ENCODE measurements at regions not wholly inside any gene's neighbourhood (a gene's known extent, or its start where the extent isn't known, plus 50 kb on each side); places are given as distances from the start of the nearest gene placed in this dataset.

DNA sequence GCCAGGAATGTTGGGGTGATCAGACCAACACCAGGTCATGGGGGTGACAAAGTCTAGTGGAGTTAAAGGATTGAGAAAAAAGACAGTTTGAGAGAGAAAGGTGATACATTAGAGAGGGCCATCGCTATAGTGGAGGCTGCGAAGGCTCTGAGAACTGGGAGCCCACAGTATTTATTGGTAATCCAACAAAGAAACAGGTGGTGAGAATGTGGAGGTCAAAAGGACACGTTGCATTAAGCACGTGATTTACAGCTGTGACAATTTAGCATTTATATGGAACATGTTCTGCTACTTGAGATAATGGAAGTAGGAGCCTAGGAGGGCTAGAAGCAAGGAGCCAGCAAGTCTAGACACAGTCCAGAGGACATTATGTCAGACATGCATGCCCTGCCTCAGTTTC, 2086.5 kb upstream of the C9orf72 start:
- H3K9me3 ChIP-seq (ENCODE audit: insufficient read depth, low read depth): no peaks in the 10 kb centered on the region
- no peak overlapping the region for H3K4me2 ChIP-seq
- no peaks in the 10 kb centered on the region for H3K79me2 ChIP-seq (ENCODE audit: low read depth)
- no peaks in the 10 kb centered on the region for H3F3A ChIP-seq (ENCODE audit: insufficient read depth, low read depth)
- intact Hi-C loops (cut with micrococcal nuclease; ENCODE audit: unreplicated experiment): no loop called here
- no peaks in the 10 kb centered on the region for H3K27me3 ChIP-seq (ENCODE audit: insufficient read depth, low read depth)
- H2AFZ ChIP-seq: no peak overlapping the region
- H3K4me3 ChIP-seq: no peak overlapping the region
- no TSS peak for BruUV-seq (replicated peaks)
- no peaks in the 10 kb centered on the region for H3K9me2 ChIP-seq (ENCODE audit: insufficient read depth)
- no peaks in the 10 kb centered on the region for H4K20me1 ChIP-seq (ENCODE audit: insufficient read depth)
- CTCF ChIA-PET: no interaction called here
- TF ChIP-seq EZH2 (IDR thresholded peaks at IDR 0.05; ENCODE audit: low read depth): no peak
- no peak for TF ChIP-seq CTCF (conservative IDR thresholded peaks at IDR 0.05)
- H3K27ac ChIP-seq: no peak overlapping the region
- DNase-seq: no peak
- POLR2A ChIA-PET (ENCODE audit: unreplicated experiment): no interaction called here
- no peaks in the 10 kb centered on the region for H3K4me1 ChIP-seq (replicated peaks; ENCODE audit: insufficient read depth)
- no peaks in the 10 kb centered on the region for H3K36me3 ChIP-seq (ENCODE audit: low read depth)

- ChIA-PET CTCF (no interaction called here), POLR2A (ENCODE audit: unreplicated experiment) (no interaction called here)
- intact Hi-C loops (cut with micrococcal nuclease; ENCODE audit: unreplicated experiment): no loop called here
- H3K4me3 ChIP-seq: no peak overlapping the region
- H3K27me3 ChIP-seq (ENCODE audit: insufficient read depth, low read depth): no peaks in the 10 kb centered on the region
- H3K27ac ChIP-seq: no peak overlapping the region
- no peaks in the 10 kb centered on the region for H3K79me2 ChIP-seq (ENCODE audit: low read depth)
- TF ChIP-seq CTCF (conservative IDR thresholded peaks at IDR 0.05) (no peak), EZH2 (IDR thresholded peaks at IDR 0.05; ENCODE audit: low read depth) (no peak)
- no peaks in the 10 kb centered on the region for H3K9me3 ChIP-seq (ENCODE audit: insufficient read depth, low read depth)
- BruUV-seq (replicated peaks): no TSS peak
- no peaks in the 10 kb centered on the region for H3K9me2 ChIP-seq (ENCODE audit: insufficient read depth)
- no peak for DNase-seq
- no peak overlapping the region for H2AFZ ChIP-seq
- no peaks in the 10 kb centered on the region for H3K36me3 ChIP-seq (ENCODE audit: low read depth)
- no peaks in the 10 kb centered on the region for H3K4me1 ChIP-seq (replicated peaks; ENCODE audit: insufficient read depth)
- no peaks in the 10 kb centered on the region for H4K20me1 ChIP-seq (ENCODE audit: insufficient read depth)
- no peak overlapping the region for H3K4me2 ChIP-seq
- no peaks in the 10 kb centered on the region for H3F3A ChIP-seq (ENCODE audit: insufficient read depth, low read depth)
Observed at GRCh38 chr9:29668732-29669131, 2095.5 kb upstream of the C9orf72 start.

GRCh38 chr9:29669613-29670012, 2096.3 kb upstream of the C9orf72 start:
- no peaks in the 10 kb centered on the region for H3F3A ChIP-seq (ENCODE audit: insufficient read depth, low read depth)
- H3K4me3 ChIP-seq: no peak overlapping the region
- ChIA-PET CTCF (no interaction called here), POLR2A (ENCODE audit: unreplicated experiment) (no interaction called here)
- H2AFZ ChIP-seq: no peak overlapping the region
- no peak for TF ChIP-seq CTCF (conservative IDR thresholded peaks at IDR 0.05)
- no peak for TF ChIP-seq EZH2 (IDR thresholded peaks at IDR 0.05; ENCODE audit: low read depth)
- H3K9me2 ChIP-seq (ENCODE audit: insufficient read depth): no peaks in the 10 kb centered on the region
- H3K4me2 ChIP-seq: no peak overlapping the region
- DNase-seq: no peak
- no peaks in the 10 kb centered on the region for H3K27me3 ChIP-seq (ENCODE audit: insufficient read depth, low read depth)
- intact Hi-C loops (cut with micrococcal nuclease; ENCODE audit: unreplicated experiment): no loop called here
- no peaks in the 10 kb centered on the region for H3K9me3 ChIP-seq (ENCODE audit: insufficient read depth, low read depth)
- H3K4me1 ChIP-seq (replicated peaks; ENCODE audit: insufficient read depth): no peaks in the 10 kb centered on the region
- no peaks in the 10 kb centered on the region for H4K20me1 ChIP-seq (ENCODE audit: insufficient read depth)
- H3K27ac ChIP-seq: no peak overlapping the region
- no peaks in the 10 kb centered on the region for H3K79me2 ChIP-seq (ENCODE audit: low read depth)
- no TSS peak for BruUV-seq (replicated peaks)
- no peaks in the 10 kb centered on the region for H3K36me3 ChIP-seq (ENCODE audit: low read depth)

Data from PC-9 (cell line).